ENCODE measurements at regions not wholly inside any gene's neighbourhood (a gene's known extent, or its start where the extent isn't known, plus 50 kb on each side); places are given as distances from the start of the nearest gene placed in this dataset.

GRCh38 chr16:73739049-73739769 lies 557.4 kb upstream of the PSMD7 start:
- CTCF ChIA-PET = no interaction called here
- POLR2A ChIA-PET = no interaction called here
- no peak for DNase-seq (ENCODE audit: extremely low spot score)
- no peak for TF ChIP-seq CTCF (IDR thresholded peaks at IDR 0.05; ENCODE audit: control extremely low read depth, extremely low read depth, low read depth, missing control alignments)

GRCh38 chr16:73738266-73738665 lies 558.3 kb upstream of the PSMD7 start:
- no peak for TF ChIP-seq CTCF (IDR thresholded peaks at IDR 0.05; ENCODE audit: control extremely low read depth, extremely low read depth, low read depth, missing control alignments)

GRCh38 chr16:73737637-73738036 lies 559.0 kb upstream of the PSMD7 start:
- ChIA-PET CTCF (interaction anchor here (1.2 kb wide), 1 partner anchor 13 kb away, joined by 3 read pairs; no protein-coding TSS in a partner anchor), POLR2A (no interaction called here)
- TF ChIP-seq CTCF (IDR thresholded peaks at IDR 0.05; ENCODE audit: control extremely low read depth, extremely low read depth, low read depth, missing control alignments) = no peak
- DNase-seq (ENCODE audit: extremely low spot score) = no peak

More at GRCh38 chr16:73738266-73738665, 558.3 kb upstream of the PSMD7 start:
- DNase-seq (ENCODE audit: extremely low spot score) = no peak
- CTCF ChIA-PET = no interaction called here
- POLR2A ChIA-PET = no interaction called here

- POLR2A ChIA-PET = no interaction called here
- DNase-seq (ENCODE audit: extremely low spot score) = no peak
- no peak for TF ChIP-seq CTCF (IDR thresholded peaks at IDR 0.05; ENCODE audit: control extremely low read depth, extremely low read depth, low read depth, missing control alignments)
- CTCF ChIA-PET = no interaction called here
Observed at GRCh38 chr16:73735954-73736353, 560.7 kb upstream of the PSMD7 start.

GRCh38 chr16:73735018-73735417 lies 561.6 kb upstream of the PSMD7 start:
- ChIA-PET POLR2A (no interaction called here), CTCF (no interaction called here)
- no peak for TF ChIP-seq CTCF (IDR thresholded peaks at IDR 0.05; ENCODE audit: control extremely low read depth, extremely low read depth, low read depth, missing control alignments)
- DNase-seq (ENCODE audit: extremely low spot score) = no peak

- CTCF ChIA-PET = no interaction called here
- POLR2A ChIA-PET = no interaction called here
- TF ChIP-seq CTCF (IDR thresholded peaks at IDR 0.05; ENCODE audit: control extremely low read depth, extremely low read depth, low read depth, missing control alignments) = no peak
- no peak for DNase-seq (ENCODE audit: extremely low spot score)
Observed at GRCh38 chr16:73732681-73733080, 563.9 kb upstream of the PSMD7 start.

All from GM10248 (cell line).